ENCODE measurements at regions not wholly inside any gene's neighbourhood (a gene's known extent, or its start where the extent isn't known, plus 50 kb on each side); places are given as distances from the start of the nearest gene placed in this dataset.

GRCh38 chr4:84362896-84363655 lies 136.0 kb downstream of the NKX6-1 start:
- no peak for TF ChIP-seq CTCF (IDR thresholded peaks at IDR 0.05; ENCODE audit: low read depth, low read length, missing input control)
- no peak for TF ChIP-seq REST (IDR thresholded peaks at IDR 0.05)
- TF ChIP-seq TAF1 (conservative IDR thresholded peaks at IDR 0.05), result no peak
- TF ChIP-seq YY1 (IDR thresholded peaks at IDR 0.05), result no peak
- TF ChIP-seq JUND (IDR thresholded peaks at IDR 0.05), result no peak
